ENCODE measurements at regions not wholly inside any gene's neighbourhood (a gene's known extent, or its start where the extent isn't known, plus 50 kb on each side); places are given as distances from the start of the nearest gene placed in this dataset.

GRCh38 chr18:78837754-78838153 is 141.9 kb upstream of the SALL3 start:
- H3K9me2 ChIP-seq (ENCODE audit: insufficient read depth): no peaks in the 10 kb centered on the region
- no peaks in the 10 kb centered on the region for H3K79me2 ChIP-seq (ENCODE audit: insufficient read depth)
- H3K9me3 ChIP-seq (ENCODE audit: low read depth): no peaks in the 10 kb centered on the region
- no peak overlapping the region for H3K4me3 ChIP-seq
- H3K4me2 ChIP-seq (ENCODE audit: unreplicated experiment): no peak overlapping the region
- H3K36me3 ChIP-seq (ENCODE audit: low read depth): no peaks in the 10 kb centered on the region
- H3K27me3 ChIP-seq (replicated peaks; ENCODE audit: insufficient read depth): no peaks in the 10 kb centered on the region
- H3K9ac ChIP-seq: no peak overlapping the region
- WGBS, 2 experiments (ENCODE audit: low coverage in 1 of 2, low lambda C conversion rate in 2 of 2, missing lambda C conversion rate in 2 of 2): 71% methylated on average over 14 of the region's 14 CpGs
- no peak overlapping the region for H3K27ac ChIP-seq
- no peaks in the 10 kb centered on the region for H4K20me1 ChIP-seq (ENCODE audit: insufficient read depth)
- in situ Hi-C loops (cut with MboI): no loop called here
- no peaks in the 10 kb centered on the region for H3F3A ChIP-seq (ENCODE audit: insufficient read depth)
- no peaks in the 10 kb centered on the region for H3K4me1 ChIP-seq (ENCODE audit: insufficient read depth)
- H2AFZ ChIP-seq: no peak overlapping the region
- DNase-seq: no peak
- TF ChIP-seq EZH2phosphoT487 (IDR thresholded peaks at IDR 0.05; ENCODE audit: insufficient read depth, low read depth): no peak
- TF ChIP-seq EZH2 (IDR thresholded peaks at IDR 0.05; ENCODE audit: insufficient read depth, poor library complexity, severe bottlenecking): no peak

- Histone ChIP-seq H3K36me3 (ENCODE audit: low read depth) (no peaks in the 10 kb centered on the region), H3K9ac (no peak overlapping the region), H3K27ac (no peak overlapping the region), H3K9me3 (ENCODE audit: low read depth) (no peaks in the 10 kb centered on the region), H2AFZ (no peak overlapping the region), H3K9me2 (ENCODE audit: insufficient read depth) (no peaks in the 10 kb centered on the region), H4K20me1 (ENCODE audit: insufficient read depth) (no peaks in the 10 kb centered on the region), H3K4me2 (ENCODE audit: unreplicated experiment) (no peak overlapping the region), H3K4me3 (no peak overlapping the region), H3K27me3 (replicated peaks; ENCODE audit: insufficient read depth) (no peaks in the 10 kb centered on the region), H3K79me2 (ENCODE audit: insufficient read depth) (no peaks in the 10 kb centered on the region), H3F3A (ENCODE audit: insufficient read depth) (no peaks in the 10 kb centered on the region), H3K4me1 (ENCODE audit: insufficient read depth) (no peaks in the 10 kb centered on the region)
- TF ChIP-seq EZH2phosphoT487 (IDR thresholded peaks at IDR 0.05; ENCODE audit: insufficient read depth, low read depth) (no peak), EZH2 (IDR thresholded peaks at IDR 0.05; ENCODE audit: insufficient read depth, poor library complexity, severe bottlenecking) (no peak)
- DNase-seq: no peak
- in situ Hi-C loops (cut with MboI): no loop called here
- 69 to 71% methylated on average over 7 of the region's 7 CpGs for WGBS, 2 experiments (ENCODE audit: low coverage in 1 of 2, low lambda C conversion rate in 2 of 2, missing lambda C conversion rate in 2 of 2)
Observed at GRCh38 chr18:78838183-78838582, 141.4 kb upstream of the SALL3 start.

GRCh38 chr18:78849046-78849445 is 130.6 kb upstream of the SALL3 start:
- 15 to 19% methylated on average over 5 of the region's 5 CpGs for WGBS, 2 experiments (ENCODE audit: low coverage in 1 of 2, low lambda C conversion rate in 2 of 2, missing lambda C conversion rate in 2 of 2)

GRCh38 chr18:78849458-78849857 is 130.2 kb upstream of the SALL3 start:
- Histone ChIP-seq H3F3A (ENCODE audit: insufficient read depth) (no peaks in the 10 kb centered on the region), H3K27ac (no peak overlapping the region), H3K27me3 (replicated peaks; ENCODE audit: insufficient read depth) (no peaks in the 10 kb centered on the region), H3K36me3 (ENCODE audit: low read depth) (no peaks in the 10 kb centered on the region), H2AFZ (no peak overlapping the region), H4K20me1 (ENCODE audit: insufficient read depth) (no peaks in the 10 kb centered on the region), H3K4me2 (ENCODE audit: unreplicated experiment) (no peak overlapping the region), H3K9me2 (ENCODE audit: insufficient read depth) (no peaks in the 10 kb centered on the region), H3K9me3 (ENCODE audit: low read depth) (no peaks in the 10 kb centered on the region), H3K4me3 (no peak overlapping the region), H3K4me1 (ENCODE audit: insufficient read depth) (no peaks in the 10 kb centered on the region), H3K79me2 (ENCODE audit: insufficient read depth) (no peaks in the 10 kb centered on the region), H3K9ac (no peak overlapping the region)
- 4 to 5% methylated on average over 2 of the region's 2 CpGs for WGBS, 2 experiments (ENCODE audit: low coverage in 1 of 2, low lambda C conversion rate in 2 of 2, missing lambda C conversion rate in 2 of 2)
- no peak for TF ChIP-seq EZH2 (IDR thresholded peaks at IDR 0.05; ENCODE audit: insufficient read depth, poor library complexity, severe bottlenecking)
- DNase-seq: no peak
- in situ Hi-C loops (cut with MboI): no loop called here

More at GRCh38 chr18:78849046-78849445, 130.6 kb upstream of the SALL3 start:
- no peak overlapping the region for H3K9ac ChIP-seq
- no peak overlapping the region for H2AFZ ChIP-seq
- TF ChIP-seq EZH2 (IDR thresholded peaks at IDR 0.05; ENCODE audit: insufficient read depth, poor library complexity, severe bottlenecking): no peak
- no peak for TF ChIP-seq EZH2phosphoT487 (IDR thresholded peaks at IDR 0.05; ENCODE audit: insufficient read depth, low read depth)
- no peaks in the 10 kb centered on the region for H3K36me3 ChIP-seq (ENCODE audit: low read depth)
- H3K4me1 ChIP-seq (ENCODE audit: insufficient read depth): no peaks in the 10 kb centered on the region
- H3K9me2 ChIP-seq (ENCODE audit: insufficient read depth): no peaks in the 10 kb centered on the region
- no peaks in the 10 kb centered on the region for H4K20me1 ChIP-seq (ENCODE audit: insufficient read depth)
- H3K9me3 ChIP-seq (ENCODE audit: low read depth): no peaks in the 10 kb centered on the region
- no peaks in the 10 kb centered on the region for H3K79me2 ChIP-seq (ENCODE audit: insufficient read depth)
- DNase-seq: no peak
- no peak overlapping the region for H3K4me2 ChIP-seq (ENCODE audit: unreplicated experiment)
- in situ Hi-C loops (cut with MboI): no loop called here
- no peaks in the 10 kb centered on the region for H3F3A ChIP-seq (ENCODE audit: insufficient read depth)
- no peaks in the 10 kb centered on the region for H3K27me3 ChIP-seq (replicated peaks; ENCODE audit: insufficient read depth)
- no peak overlapping the region for H3K4me3 ChIP-seq
- no peak overlapping the region for H3K27ac ChIP-seq

- Histone ChIP-seq H4K20me1 (ENCODE audit: insufficient read depth) (no peaks in the 10 kb centered on the region), H3K9me2 (ENCODE audit: insufficient read depth) (no peaks in the 10 kb centered on the region), H3K9ac (no peak overlapping the region), H3K4me1 (ENCODE audit: insufficient read depth) (no peaks in the 10 kb centered on the region), H2AFZ (no peak overlapping the region), H3F3A (ENCODE audit: insufficient read depth) (no peaks in the 10 kb centered on the region), H3K79me2 (ENCODE audit: insufficient read depth) (no peaks in the 10 kb centered on the region), H3K27me3 (replicated peaks; ENCODE audit: insufficient read depth) (no peaks in the 10 kb centered on the region), H3K4me2 (ENCODE audit: unreplicated experiment) (no peak overlapping the region), H3K9me3 (ENCODE audit: low read depth) (no peaks in the 10 kb centered on the region), H3K27ac (no peak overlapping the region), H3K4me3 (no peak overlapping the region), H3K36me3 (ENCODE audit: low read depth) (no peaks in the 10 kb centered on the region)
- no peak for TF ChIP-seq EZH2phosphoT487 (IDR thresholded peaks at IDR 0.05; ENCODE audit: insufficient read depth, low read depth)
- TF ChIP-seq EZH2 (IDR thresholded peaks at IDR 0.05; ENCODE audit: insufficient read depth, poor library complexity, severe bottlenecking): no peak
- 39 to 40% methylated on average over 3 of the region's 3 CpGs for WGBS, 2 experiments (ENCODE audit: low coverage in 1 of 2, low lambda C conversion rate in 2 of 2, missing lambda C conversion rate in 2 of 2)
- no peak for DNase-seq
- in situ Hi-C loops (cut with MboI): no loop called here
Observed at GRCh38 chr18:78853341-78853740, 126.3 kb upstream of the SALL3 start.
